Fibroblast of the aortic adventitia (primary cell): ENCODE measurements at regions not wholly inside any gene's neighbourhood (a gene's known extent, or its start where the extent isn't known, plus 50 kb on each side); places are given as distances from the start of the nearest gene placed in this dataset. TPM values are rescaled to one million over a fixed set of nuclear protein-coding genes. Genes with fewer than 3 reads are reported as not detected.

Experiments used
- DNase-seq: peaks from one replicate; pipeline ENCODE4 v3.0.0-alpha.2; 2010; ENCODE audit warnings: low read depth
- H3K4me3 ChIP-seq: 2 replicates; pipeline ENCODE4 v1.5.1; 2011; ENCODE audit warnings: low read depth, mild to moderate bottlenecking, control low read depth, low read length, moderate library complexity
- CTCF ChIP-seq: IDR thresholded peaks from 2 replicates; pipeline ENCODE4 v1.5.1; 2011; ENCODE audit warnings: mild to moderate bottlenecking, low read length, control low read depth, inconsistent platforms; ENCODE audit not compliant: insufficient read depth
- small RNA-seq: library from RNA; depleted of rRNA; stranded (forward); fragments of <200 nt; gene quantifications from one replicate; pipeline ENCODE3, GENCODE V24; 2012

GRCh38 chr12:29843036-29843435 is 59.3 kb upstream of the TMTC1 start:
- no peak for TF ChIP-seq CTCF
- DNase-seq: no peak
- H3K4me3 ChIP-seq: no peak overlapping the region

GRCh38 chr12:29838768-29839167 is 55.0 kb upstream of the TMTC1 start:
- H3K4me3 ChIP-seq: no peak overlapping the region
- DNase-seq: no peak
- no peak for TF ChIP-seq CTCF

Small RNA genes in the stretch of these regions (small RNA-seq; reads per million reads assigned to genes)
- gene AC023511.2 (not detected), gene RNA5SP356 (not detected)
